Lung (tissue), 11 donors: ENCODE measurements at regions not wholly inside any gene's neighbourhood (a gene's known extent, or its start where the extent isn't known, plus 50 kb on each side); places are given as distances from the start of the nearest gene placed in this dataset.
A peak's percentile ranks its signal among the peaks of the same experiment; 100 is the strongest.

Source experiments
- ATAC-seq: fragments of 200-7000 bp; cut with Tn5 transposase; one replicate; pipeline ENCODE4 v1.9.1; 2020; ENCODE audit warnings: moderate number of reproducible peaks; ENCODE audit not compliant: insufficient read depth, low FRiP score
- DNase-seq, 3 donors: peaks; one replicate each; pipeline ENCODE4 v3.0.0-alpha.2; 2013 to 2017
- H3K27ac ChIP-seq, 2 donors: one replicate each; pipeline ENCODE4 v1.5.1; 2013; ENCODE audit warnings: mild to moderate bottlenecking in 2 of 2, moderate library complexity in 2 of 2, control low read depth in 1 of 2, inconsistent platforms in 1 of 2, low read depth in 1 of 2, low read length in 1 of 2
- H3K27me3 ChIP-seq, 3 donors: one replicate each; pipeline ENCODE4 v1.5.1; 2013; ENCODE audit warnings: low read length in 2 of 3; ENCODE audit not compliant: control insufficient read depth in 3 of 3, insufficient read depth in 3 of 3
- H3K36me3 ChIP-seq, 4 donors: one replicate each; pipeline ENCODE4 v1.5.1; 2013; ENCODE audit warnings: low read length in 4 of 4, mild to moderate bottlenecking in 1 of 4, moderate library complexity in 1 of 4; ENCODE audit not compliant: control insufficient read depth in 4 of 4, insufficient read depth in 4 of 4
- H3K4me1 ChIP-seq, 5 donors: one replicate each; pipeline ENCODE4 v1.5.1; 2013; ENCODE audit warnings: low read length in 5 of 5, mild to moderate bottlenecking in 2 of 5, moderate library complexity in 1 of 5; ENCODE audit not compliant: control insufficient read depth in 5 of 5, insufficient read depth in 5 of 5
- H3K4me3 ChIP-seq: one replicate; pipeline ENCODE4 v1.5.1; 2013; ENCODE audit warnings: mild to moderate bottlenecking, control low read depth, moderate library complexity
- H3K9ac ChIP-seq, 2 donors: one replicate each; pipeline ENCODE4 v1.5.1; 2013; ENCODE audit warnings: low read length in 2 of 2, control low read depth in 1 of 2; ENCODE audit not compliant: insufficient read depth in 1 of 2
- H3K9me3 ChIP-seq, 4 donors: one replicate each; pipeline ENCODE4 v1.5.1; 2013; ENCODE audit warnings: low read length in 3 of 4, mild to moderate bottlenecking in 1 of 4, moderate library complexity in 1 of 4; ENCODE audit not compliant: control insufficient read depth in 4 of 4, insufficient read depth in 3 of 4
- WGBS, 2 donors: extraction: QIAGEN DNeasy Blood & Tissue Kit; methylation state at CpG; one replicate each; pipeline ENCODE4 v1.1.7; 2013; 5-methylcytosine and 5-hydroxymethylcytosine counted together
- TF ChIP-seq, protein P1 (sequence below): IDR thresholded peaks from 2 replicates; pipeline ENCODE4 v1.5.1; 2012; ENCODE audit warnings: mild to moderate bottlenecking; ENCODE audit errors: control extremely low read depth, extremely low read depth
- donor health status: control.
- donor health status: control.
- donor health status: Bipolar disorder and iron deficiency.
- donor health status: healthy.
- donor health status: DM: yes; HTN: yes; CAD: no.

DNA sequence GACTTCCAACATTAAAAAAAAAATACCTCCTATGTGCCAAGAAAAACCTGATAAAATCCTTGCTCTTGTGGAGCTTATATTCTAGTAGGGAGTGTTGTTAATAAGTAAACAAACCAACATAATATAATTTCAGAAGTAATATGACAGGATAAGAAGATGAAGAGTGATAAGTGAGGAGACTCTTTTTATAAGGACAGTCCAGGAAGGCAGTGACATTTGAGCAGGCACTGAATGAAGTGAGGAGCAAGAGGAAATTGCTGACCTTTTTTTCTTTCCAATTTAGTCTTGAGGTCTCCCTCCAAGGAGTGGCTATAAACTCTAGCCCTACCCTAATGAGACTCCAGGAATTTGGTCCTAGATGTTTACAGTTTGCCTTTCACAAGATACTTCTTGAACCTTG is 715.7 kb downstream of the SLITRK1 start:
- Histone ChIP-seq H3K9me3 (peaks cover 0 to 1% (median 0%) of the 10 kb centered on the region in 4 donors), H3K9ac (no peak overlapping the region), H3K36me3 (no peaks in the 10 kb centered on the region), H3K27ac (no peak overlapping the region), H3K4me3 (no peak overlapping the region), H3K4me1 (no peaks in the 10 kb centered on the region), H3K27me3 (no peaks in the 10 kb centered on the region)
- DNase-seq (no peak), ATAC-seq (no peak)
- TF ChIP-seq, protein P1, sequence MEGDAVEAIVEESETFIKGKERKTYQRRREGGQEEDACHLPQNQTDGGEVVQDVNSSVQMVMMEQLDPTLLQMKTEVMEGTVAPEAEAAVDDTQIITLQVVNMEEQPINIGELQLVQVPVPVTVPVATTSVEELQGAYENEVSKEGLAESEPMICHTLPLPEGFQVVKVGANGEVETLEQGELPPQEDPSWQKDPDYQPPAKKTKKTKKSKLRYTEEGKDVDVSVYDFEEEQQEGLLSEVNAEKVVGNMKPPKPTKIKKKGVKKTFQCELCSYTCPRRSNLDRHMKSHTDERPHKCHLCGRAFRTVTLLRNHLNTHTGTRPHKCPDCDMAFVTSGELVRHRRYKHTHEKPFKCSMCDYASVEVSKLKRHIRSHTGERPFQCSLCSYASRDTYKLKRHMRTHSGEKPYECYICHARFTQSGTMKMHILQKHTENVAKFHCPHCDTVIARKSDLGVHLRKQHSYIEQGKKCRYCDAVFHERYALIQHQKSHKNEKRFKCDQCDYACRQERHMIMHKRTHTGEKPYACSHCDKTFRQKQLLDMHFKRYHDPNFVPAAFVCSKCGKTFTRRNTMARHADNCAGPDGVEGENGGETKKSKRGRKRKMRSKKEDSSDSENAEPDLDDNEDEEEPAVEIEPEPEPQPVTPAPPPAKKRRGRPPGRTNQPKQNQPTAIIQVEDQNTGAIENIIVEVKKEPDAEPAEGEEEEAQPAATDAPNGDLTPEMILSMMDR = no peak

- 46 to 48% methylated on average over 2 of the region's 2 CpGs for WGBS, 2 donors
- Histone ChIP-seq H3K27ac (no peak overlapping the region), H3K36me3 (no peaks in the 10 kb centered on the region), H3K9ac (no peak overlapping the region), H3K4me1 (no peaks in the 10 kb centered on the region), H3K9me3 (peaks cover 0 to 1% (median 0%) of the 10 kb centered on the region in 4 donors), H3K4me3 (no peak overlapping the region), H3K27me3 (no peaks in the 10 kb centered on the region)
- TF ChIP-seq, protein P1 = no peak
- peak in 2 of 3 donors; percentile 2 to 8 for DNase-seq
- ATAC-seq = no peak
Observed at GRCh38 chr13:83162493-83162892, 719.8 kb downstream of the SLITRK1 start.

GRCh38 chr13:83153848-83154247 is 728.4 kb downstream of the SLITRK1 start:
- Histone ChIP-seq H3K27ac (no peak overlapping the region), H3K36me3 (no peaks in the 10 kb centered on the region), H3K4me3 (no peak overlapping the region), H3K4me1 (no peaks in the 10 kb centered on the region), H3K27me3 (no peaks in the 10 kb centered on the region), H3K9me3 (no peaks in the 10 kb centered on the region), H3K9ac (no peak overlapping the region)
- DNase-seq (peak in 2 of 3 donors; percentile 30 to 52), ATAC-seq (no peak)
- WGBS, 2 donors = 20 to 35% methylated on average over 2 of the region's 2 CpGs
- TF ChIP-seq, protein P1 = no peak

DNA sequence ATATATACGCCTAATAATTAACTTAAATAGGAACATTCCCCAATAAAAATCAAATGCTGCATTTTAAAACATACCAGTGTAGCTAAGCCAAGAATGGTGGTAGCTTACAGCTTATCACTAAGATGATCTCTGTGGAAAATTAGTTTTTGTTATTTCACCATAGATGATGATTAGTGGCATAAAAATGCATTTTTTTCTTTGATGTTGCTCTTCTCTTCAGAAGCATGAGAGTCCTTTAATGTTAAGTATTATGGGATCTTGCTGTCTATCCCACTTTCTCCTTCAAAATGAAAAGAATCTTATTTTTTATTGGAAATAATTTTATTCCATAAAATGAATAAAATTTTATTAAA is 731.0 kb downstream of the SLITRK1 start:
- TF ChIP-seq, protein P1 = no peak
- H3K36me3 ChIP-seq = no peaks in the 10 kb centered on the region
- ATAC-seq = no peak
- DNase-seq = no peak
- H3K27ac ChIP-seq = no peak overlapping the region
- 94 to 96% methylated on average over 1 of the region's 1 CpG for WGBS, 2 donors
- H3K9ac ChIP-seq = no peak overlapping the region
- no peaks in the 10 kb centered on the region for H3K4me1 ChIP-seq
- no peaks in the 10 kb centered on the region for H3K9me3 ChIP-seq
- H3K4me3 ChIP-seq = no peak overlapping the region
- H3K27me3 ChIP-seq = no peaks in the 10 kb centered on the region
